ENCODE measurements at regions not wholly inside any gene's neighbourhood (a gene's known extent, or its start where the extent isn't known, plus 50 kb on each side); places are given as distances from the start of the nearest gene placed in this dataset.

- no peaks in the 10 kb centered on the region for H3K36me3 ChIP-seq (replicated peaks in 1 of 2; ENCODE audit: control insufficient read depth in 1 of 2, insufficient read depth in 2 of 2, low read length in 1 of 2)
- TF ChIP-seq REST (IDR thresholded peaks at IDR 0.05; ENCODE audit: low read depth, low read length) (no peak), EP300 (IDR thresholded peaks at IDR 0.05; ENCODE audit: borderline replicate concordance in 1 of 2, low read depth in 1 of 2, low read length in 1 of 2) (no peak), IRF3 (IDR thresholded peaks at IDR 0.05; ENCODE audit: low read depth, low read length) (no peak), PBX3 (IDR thresholded peaks at IDR 0.05) (no peak), EZH2phosphoT487 (IDR thresholded peaks at IDR 0.05; ENCODE audit: borderline replicate concordance, low read depth) (no peak), MEF2A (IDR thresholded peaks at IDR 0.05; ENCODE audit: borderline replicate concordance, low read depth) (no peak), SMC3 (IDR thresholded peaks at IDR 0.05; ENCODE audit: low read depth, low read length) (no peak), POLR2AphosphoS5 (IDR thresholded peaks at IDR 0.05; ENCODE audit: low read depth, low read length) (no peak), TAF1 (IDR thresholded peaks at IDR 0.05; ENCODE audit: borderline replicate concordance, low read depth, low read length) (no peak), CHD2 (IDR thresholded peaks at IDR 0.05; ENCODE audit: low read length, partially characterized antibody) (no peak), NRF1 (IDR thresholded peaks at IDR 0.05; ENCODE audit: low read depth, low read length) (no peak), ZBTB33 (IDR thresholded peaks at IDR 0.05; ENCODE audit: borderline replicate concordance, low read depth) (no peak), CTCF (IDR thresholded peaks at IDR 0.05) (no peak), ELF1 (IDR thresholded peaks at IDR 0.05) (no peak), JUND (IDR thresholded peaks at IDR 0.05) (no peak), FOXM1 (IDR thresholded peaks at IDR 0.05; ENCODE audit: low read depth) (no peak), RAD21 (IDR thresholded peaks at IDR 0.05; ENCODE audit: low read length) (no peak)
- H3F3A ChIP-seq (replicated peaks; ENCODE audit: insufficient read depth): no peaks in the 10 kb centered on the region
- no peaks in the 10 kb centered on the region for H3K79me2 ChIP-seq (ENCODE audit: insufficient read depth)
- peak overlapping the region; percentile 35 to 36; a peak in 3 of 4 replicates for H3K4me3 ChIP-seq (ENCODE audit: low read depth in 2 of 2, low read length in 1 of 2)
- no peak overlapping the region for H3K27ac ChIP-seq (ENCODE audit: low read depth in 2 of 2, low read length in 1 of 2)
- H3K9me3 ChIP-seq: 0 out of 2 replicates have a peak, but pooled peaks cover 3% of the 10 kb centered on the region
- 2% methylated on average over 13 of the region's 13 CpGs for WGBS (ENCODE audit: low lambda C conversion rate)
- H3K4me1 ChIP-seq (ENCODE audit: control insufficient read depth in 1 of 2, insufficient read depth in 2 of 2, low read depth in 1 of 2, low read length in 1 of 2): no peaks in the 10 kb centered on the region
- H3K9me2 ChIP-seq: no peaks in the 10 kb centered on the region
- DNase-seq: no peak
- H4K20me1 ChIP-seq (ENCODE audit: insufficient read depth): no peaks in the 10 kb centered on the region
- no peak overlapping the region for H3K9ac ChIP-seq
- peak overlapping the region; percentile 76; the same call in 1 of the 2 replicates for H2AFZ ChIP-seq (ENCODE audit: low read depth)
- CTCF ChIA-PET: no interaction called here
- peak overlapping the region; percentile 64 for H3K4me2 ChIP-seq
- no peaks in the 10 kb centered on the region for H3K27me3 ChIP-seq (ENCODE audit: insufficient read depth)
- POLR2A ChIA-PET: no interaction called here
Measured at GRCh38 chr14:97634751-97635150, 837.6 kb downstream of the VRK1 start.

All from SK-N-SH (cell line).